GM21423 (cell line): ENCODE measurements at regions not wholly inside any gene's neighbourhood (a gene's known extent, or its start where the extent isn't known, plus 50 kb on each side); places are given as distances from the start of the nearest gene placed in this dataset.

Experiments
- ATAC-seq: cut with Tn5 transposase; IDR thresholded peaks from one replicate; pipeline ENCODE4 v1.9.1; 2021; ENCODE audit warnings: mild to moderate bottlenecking, moderate library complexity; ENCODE audit not compliant: unreplicated experiment

DNA sequence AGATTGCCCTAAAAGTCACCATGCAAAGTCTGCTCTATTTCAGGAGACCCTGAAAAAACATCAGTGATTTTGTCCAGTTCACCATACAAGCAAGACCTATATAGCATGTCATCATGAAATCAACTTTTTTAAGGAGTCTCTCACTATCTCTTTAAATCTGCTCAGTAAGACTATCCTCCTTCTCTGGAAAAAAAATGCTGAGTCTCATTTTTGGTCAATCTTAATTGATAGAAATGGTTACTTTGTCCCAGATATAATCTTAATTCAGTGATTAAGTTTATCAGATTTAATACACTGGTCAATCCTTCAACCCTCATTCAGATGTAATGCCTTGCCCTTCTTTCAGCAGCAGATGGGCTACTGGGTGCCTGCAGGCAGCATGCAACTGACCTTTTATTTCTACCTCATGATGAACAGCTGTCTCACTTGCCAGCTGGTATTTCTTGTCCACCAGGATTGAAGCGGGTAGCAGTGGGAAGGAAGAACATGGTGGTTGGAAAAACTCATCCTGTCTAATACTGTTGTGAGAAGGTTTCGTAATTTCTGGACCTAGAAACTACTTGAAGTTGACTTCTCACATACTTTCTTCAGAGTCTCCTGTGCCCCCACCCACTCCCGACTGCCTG is 375.3 kb downstream of the DNAH5 start:
- no peak for ATAC-seq

DNA sequence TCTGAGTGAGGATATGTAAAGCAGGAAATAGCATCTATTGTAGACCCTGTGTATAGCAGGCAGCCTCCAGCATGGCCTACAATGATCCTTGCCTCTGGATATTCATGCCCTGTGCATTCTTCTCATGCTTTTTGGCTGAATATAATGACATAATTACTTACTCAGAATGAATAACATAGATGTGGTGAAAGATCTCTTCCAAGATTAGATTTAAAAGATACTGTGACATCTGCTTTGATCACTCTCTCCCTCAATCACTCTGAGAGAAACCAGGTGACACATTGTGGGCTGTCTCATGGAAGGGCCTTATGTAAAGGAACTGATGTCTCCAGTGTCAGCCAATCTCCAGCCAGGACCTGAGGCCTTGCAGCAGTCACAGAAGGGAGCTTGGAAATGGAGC is 376.7 kb downstream of the DNAH5 start:
- no peak for ATAC-seq

DNA sequence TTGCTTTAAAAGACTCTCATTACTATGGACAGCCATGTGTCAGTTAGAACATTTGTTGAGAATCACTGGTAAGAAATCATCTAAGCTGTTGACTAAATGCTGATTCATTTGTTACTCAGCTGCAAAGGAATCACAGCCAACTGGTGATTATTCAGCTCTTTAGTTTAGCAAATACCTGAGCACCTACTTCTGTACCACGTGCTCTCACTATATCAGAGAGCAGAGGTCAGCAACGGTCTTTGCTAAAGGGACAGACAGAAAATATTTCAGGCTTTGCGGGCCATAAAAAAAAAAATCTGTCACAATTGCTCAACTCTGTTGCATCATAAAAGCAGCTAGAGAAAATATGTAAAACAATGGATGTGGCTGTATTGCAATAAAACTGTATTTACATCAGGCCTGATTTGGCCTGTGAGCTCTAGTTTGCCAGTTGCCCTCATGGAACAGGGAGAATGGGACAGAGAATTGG is 377.6 kb downstream of the DNAH5 start:
- no peak for ATAC-seq

GRCh38 chr5:13558408-13558807 is 386.1 kb downstream of the DNAH5 start:
- no peak for ATAC-seq

DNA sequence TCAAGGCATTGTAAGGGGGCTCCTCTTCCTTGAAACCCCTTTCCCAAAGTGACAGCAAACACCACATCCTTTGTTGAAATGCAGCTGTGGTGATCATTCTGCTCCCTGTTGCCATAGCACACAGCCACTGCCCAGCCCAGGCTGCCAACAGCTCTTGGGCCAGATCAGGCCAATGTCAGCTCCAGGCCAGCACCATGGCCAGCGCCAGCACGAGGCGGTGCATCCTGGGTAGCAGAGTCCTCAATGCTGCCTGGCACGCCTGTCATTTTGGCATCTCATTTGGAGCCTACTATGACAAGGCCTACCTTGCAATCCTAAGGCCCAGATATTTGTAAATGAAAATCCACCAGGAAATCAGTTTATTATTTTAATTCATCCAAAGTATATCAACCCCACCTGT is 390.6 kb downstream of the DNAH5 start:
- no peak for ATAC-seq

- ATAC-seq: no peak
These were observed 392.1 kb downstream of the DNAH5 start for GRCh38 chr5:13552361-13552760.

DNA sequence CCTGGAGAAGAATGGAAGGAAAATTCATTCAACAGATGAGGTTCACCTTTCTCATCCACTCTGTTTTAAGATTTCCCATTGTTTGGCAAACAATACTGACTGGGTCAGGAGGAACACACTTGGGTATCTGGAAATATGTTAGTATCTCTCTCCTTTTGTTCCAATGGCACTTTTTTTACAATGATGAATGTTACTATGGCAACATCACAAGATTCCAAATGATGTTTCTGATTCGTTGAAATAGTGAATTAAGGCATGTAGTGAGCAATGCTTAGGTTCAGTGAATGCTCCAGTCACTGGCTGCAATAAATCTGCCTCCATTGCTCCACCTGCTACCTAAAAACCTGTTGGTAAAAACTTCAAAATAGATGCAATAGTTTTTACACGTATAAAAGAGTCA is 392.8 kb downstream of the DNAH5 start:
- ATAC-seq: no peak

DNA sequence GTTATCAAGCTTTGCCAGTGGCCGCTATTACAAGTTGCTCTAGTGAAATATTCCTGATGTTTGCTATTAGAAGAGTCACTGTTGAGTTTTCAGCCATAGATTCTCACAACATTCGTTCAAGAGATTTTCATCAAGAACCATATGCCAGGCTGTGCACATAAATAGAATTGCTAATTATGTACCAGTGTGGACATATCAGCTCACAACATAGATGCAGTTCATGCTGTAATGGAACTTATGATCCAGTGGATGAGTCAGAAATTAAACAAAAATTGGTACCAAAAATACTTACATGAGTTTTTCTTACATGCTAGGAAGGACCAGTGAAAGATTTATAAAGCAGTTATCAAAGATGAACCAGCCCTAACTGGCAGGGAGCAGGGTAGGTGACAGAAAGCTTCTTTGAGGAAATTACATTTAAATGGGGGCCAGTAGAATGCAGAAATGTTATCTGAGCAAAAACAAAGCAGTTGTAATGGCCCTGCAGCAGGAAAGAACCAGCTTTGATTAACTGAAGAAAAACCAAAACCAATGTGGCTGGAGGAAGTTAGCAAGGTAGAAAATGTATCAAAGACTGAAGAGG is 404.2 kb downstream of the DNAH5 start:
- ATAC-seq: no peak

- ATAC-seq: no peak
These were observed 407.6 kb downstream of the DNAH5 start for GRCh38 chr5:13536933-13537332.

DNA sequence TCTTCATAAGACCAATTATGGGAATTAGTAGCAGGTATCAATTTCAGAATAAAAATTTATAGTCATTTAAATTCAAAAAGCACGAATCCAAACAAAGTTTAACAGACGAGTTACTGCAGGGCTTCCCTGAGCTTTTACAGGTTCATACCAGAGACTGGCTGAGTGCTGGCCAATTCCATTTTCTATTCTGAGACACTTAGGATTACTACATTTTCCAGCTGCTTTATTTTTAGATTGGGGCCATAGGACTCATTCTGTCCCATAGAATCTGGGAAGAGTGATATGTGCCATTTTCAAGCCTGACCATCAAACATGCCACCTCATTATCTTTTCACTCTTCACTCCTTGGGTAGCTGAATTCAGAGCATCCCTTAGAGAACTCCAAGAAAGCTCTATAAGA is 410.7 kb downstream of the DNAH5 start:
- ATAC-seq: no peak

DNA sequence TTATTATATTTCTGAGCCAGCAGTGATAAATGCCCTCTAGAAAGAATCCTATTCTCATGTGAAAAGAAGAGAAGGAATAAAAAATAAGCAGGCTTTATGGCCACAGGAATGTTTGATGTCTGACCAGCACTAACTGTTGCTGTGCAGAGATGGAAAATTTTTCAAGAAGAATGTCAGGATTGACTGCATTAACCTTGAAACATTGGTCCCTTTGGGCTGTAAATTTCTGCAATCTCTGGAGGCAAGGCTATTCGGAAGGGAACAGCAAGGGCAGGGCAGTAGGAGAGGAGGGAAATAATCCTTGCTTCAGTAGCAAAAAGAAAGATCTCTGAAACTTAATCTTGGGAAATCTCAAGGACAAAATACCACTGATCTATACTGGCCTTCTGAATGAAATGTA is 415.2 kb downstream of the DNAH5 start:
- no peak for ATAC-seq

GRCh38 chr5:13524936-13525335 is 419.6 kb downstream of the DNAH5 start:
- no peak for ATAC-seq

DNA sequence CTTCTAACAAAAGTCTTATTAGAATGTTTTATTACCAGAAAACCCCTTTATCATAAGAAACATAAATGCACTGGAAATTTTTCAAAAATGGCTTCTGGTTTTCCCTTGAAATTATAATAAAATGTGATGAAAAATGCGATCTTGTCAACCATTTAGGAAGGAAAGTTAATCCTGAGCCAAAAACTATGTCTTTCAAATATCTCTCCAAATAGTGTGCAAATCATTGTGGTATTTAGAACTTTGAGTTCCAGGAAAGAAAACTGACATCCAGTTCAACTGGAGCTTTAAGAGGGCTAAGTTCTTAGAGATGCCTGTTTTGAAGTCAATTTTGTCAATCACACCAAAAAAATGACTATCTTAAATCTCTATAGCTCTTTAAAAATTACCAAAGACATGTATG is 425.4 kb downstream of the DNAH5 start:
- ATAC-seq: no peak

DNA sequence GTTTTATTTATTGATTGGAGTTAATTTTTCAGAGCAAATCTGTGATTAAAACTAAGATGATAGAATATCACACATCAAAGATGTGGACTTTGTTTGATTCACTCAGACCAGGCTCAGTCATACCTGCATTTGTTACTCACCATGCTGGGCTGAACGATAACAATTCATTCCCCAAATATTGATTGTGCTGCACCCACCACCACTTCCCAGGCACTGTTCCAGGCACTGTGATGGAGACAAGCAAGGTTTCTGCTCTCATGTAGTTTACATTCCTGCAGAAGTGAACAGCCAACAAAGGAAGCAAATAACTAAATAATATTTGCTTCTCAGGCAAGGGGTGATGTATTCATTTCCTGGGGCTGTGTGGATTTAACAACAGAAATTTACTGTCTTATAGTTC is 428.3 kb downstream of the DNAH5 start:
- ATAC-seq: no peak

GRCh38 chr5:13511442-13511841 is 433.0 kb downstream of the DNAH5 start:
- ATAC-seq: no peak

- ATAC-seq: no peak
These were observed 433.9 kb downstream of the DNAH5 start for GRCh38 chr5:13510616-13511015.

GRCh38 chr5:13508559-13508958 is 435.9 kb downstream of the DNAH5 start:
- ATAC-seq: no peak

DNA sequence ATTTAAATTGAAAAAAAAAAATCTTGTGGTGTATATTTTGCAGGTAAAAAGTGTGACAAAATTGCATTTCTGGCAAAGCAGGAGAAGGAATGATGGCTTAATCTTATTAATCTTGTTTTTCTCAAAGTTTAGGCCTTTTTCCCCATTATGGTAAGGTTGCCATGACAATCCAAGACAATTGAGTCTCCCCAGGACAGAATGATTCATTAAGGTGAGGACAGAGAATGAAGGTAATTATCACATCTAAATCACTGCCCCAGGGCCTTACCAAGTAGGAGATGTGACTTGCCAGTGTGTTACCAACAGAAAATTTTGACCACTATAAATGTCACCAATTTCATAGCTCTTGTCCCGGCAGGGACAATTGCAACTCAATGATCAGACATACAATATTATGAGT is 439.2 kb downstream of the DNAH5 start:
- no peak for ATAC-seq

DNA sequence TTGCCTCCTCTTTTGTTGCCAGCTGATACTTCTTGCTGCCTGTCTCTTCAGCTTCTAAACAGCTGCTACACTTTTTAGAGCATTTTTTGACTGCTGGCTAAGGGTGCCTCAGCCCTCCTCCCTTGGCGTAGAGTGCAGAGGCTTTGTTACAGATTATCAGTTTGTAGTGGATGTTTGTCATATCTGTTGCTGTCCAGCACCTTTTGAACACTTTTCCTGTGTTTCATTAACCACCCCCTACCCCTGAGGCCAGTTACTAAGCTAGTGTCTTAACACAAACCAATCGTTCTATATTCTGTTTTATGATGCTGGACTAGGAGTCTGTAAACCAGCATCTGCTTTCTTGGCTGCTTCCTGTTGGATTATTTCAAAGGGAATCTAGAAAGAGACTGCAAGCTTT is 441.5 kb downstream of the DNAH5 start:
- no peak for ATAC-seq

GRCh38 chr5:13501176-13501575 is 443.3 kb downstream of the DNAH5 start:
- no peak for ATAC-seq

- no peak for ATAC-seq
These were observed 446.2 kb downstream of the DNAH5 start for GRCh38 chr5:13498279-13498678.

- no peak for ATAC-seq
These were observed 456.1 kb downstream of the DNAH5 start for GRCh38 chr5:13488254-13488931.
